HEK293 (cell line): ENCODE measurements at regions not wholly inside any gene's neighbourhood (a gene's known extent, or its start where the extent isn't known, plus 50 kb on each side); places are given as distances from the start of the nearest gene placed in this dataset.

ENCODE experiments used
- ZNF121 ChIP-seq: fragments of 450-650 bp; formaldehyde crosslinking; IDR thresholded peaks from 2 replicates; pipeline ENCODE4 v1.5.1; 2016; ENCODE audit warnings: missing biosample characterization, missing genetic modification characterization
- ZNF560 ChIP-seq: fragments of 450-650 bp; formaldehyde crosslinking; IDR thresholded peaks from 2 replicates; pipeline ENCODE4 v1.5.1; 2017; ENCODE audit warnings: missing biosample characterization, missing genetic modification characterization, borderline replicate concordance
- TF ChIP-seq, protein P1 (sequence below): fragments of 450-650 bp; formaldehyde crosslinking; IDR thresholded peaks from 2 replicates; pipeline ENCODE4 v1.5.1; 2016; ENCODE audit warnings: missing biosample characterization, missing genetic modification characterization, low read depth
- TF ChIP-seq, protein P2 (sequence below): fragments of 450-650 bp; formaldehyde crosslinking; IDR thresholded peaks from 2 replicates; pipeline ENCODE4 v1.5.1; 2016; ENCODE audit warnings: missing biosample characterization, missing genetic modification characterization
- TF ChIP-seq, protein P3 (sequence below): fragments of 450-650 bp; formaldehyde crosslinking; IDR thresholded peaks from 2 replicates; pipeline ENCODE4 v1.5.1; 2016; ENCODE audit warnings: missing biosample characterization, missing genetic modification characterization

DNA sequence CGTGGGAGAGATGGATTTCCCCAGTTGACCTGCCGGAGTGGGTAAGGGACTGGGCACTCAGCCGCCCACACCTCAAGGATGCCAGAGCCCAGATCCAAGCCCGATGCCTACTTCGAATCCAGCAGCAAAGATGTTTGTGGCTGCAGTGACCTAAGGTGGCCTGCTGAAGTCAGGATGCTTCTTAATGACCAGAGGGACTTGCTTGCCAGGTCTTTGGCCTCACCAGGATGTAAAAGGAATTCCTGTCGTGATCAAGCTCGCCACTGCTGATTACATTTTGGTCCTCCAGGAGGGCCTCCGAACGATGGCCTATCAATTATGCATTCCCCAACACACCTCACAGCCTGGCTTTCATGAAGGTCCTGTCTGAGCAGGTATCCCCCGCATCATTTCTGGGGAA, 349.5 kb upstream of the ZMIZ1 start:
- TF ChIP-seq, protein P1, sequence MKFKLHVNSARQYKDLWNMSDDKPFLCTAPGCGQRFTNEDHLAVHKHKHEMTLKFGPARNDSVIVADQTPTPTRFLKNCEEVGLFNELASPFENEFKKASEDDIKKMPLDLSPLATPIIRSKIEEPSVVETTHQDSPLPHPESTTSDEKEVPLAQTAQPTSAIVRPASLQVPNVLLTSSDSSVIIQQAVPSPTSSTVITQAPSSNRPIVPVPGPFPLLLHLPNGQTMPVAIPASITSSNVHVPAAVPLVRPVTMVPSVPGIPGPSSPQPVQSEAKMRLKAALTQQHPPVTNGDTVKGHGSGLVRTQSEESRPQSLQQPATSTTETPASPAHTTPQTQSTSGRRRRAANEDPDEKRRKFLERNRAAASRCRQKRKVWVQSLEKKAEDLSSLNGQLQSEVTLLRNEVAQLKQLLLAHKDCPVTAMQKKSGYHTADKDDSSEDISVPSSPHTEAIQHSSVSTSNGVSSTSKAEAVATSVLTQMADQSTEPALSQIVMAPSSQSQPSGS, result no peak
- TF ChIP-seq ZNF560 (tag by site-specific recombination), result no peak
- TF ChIP-seq, protein P2, sequence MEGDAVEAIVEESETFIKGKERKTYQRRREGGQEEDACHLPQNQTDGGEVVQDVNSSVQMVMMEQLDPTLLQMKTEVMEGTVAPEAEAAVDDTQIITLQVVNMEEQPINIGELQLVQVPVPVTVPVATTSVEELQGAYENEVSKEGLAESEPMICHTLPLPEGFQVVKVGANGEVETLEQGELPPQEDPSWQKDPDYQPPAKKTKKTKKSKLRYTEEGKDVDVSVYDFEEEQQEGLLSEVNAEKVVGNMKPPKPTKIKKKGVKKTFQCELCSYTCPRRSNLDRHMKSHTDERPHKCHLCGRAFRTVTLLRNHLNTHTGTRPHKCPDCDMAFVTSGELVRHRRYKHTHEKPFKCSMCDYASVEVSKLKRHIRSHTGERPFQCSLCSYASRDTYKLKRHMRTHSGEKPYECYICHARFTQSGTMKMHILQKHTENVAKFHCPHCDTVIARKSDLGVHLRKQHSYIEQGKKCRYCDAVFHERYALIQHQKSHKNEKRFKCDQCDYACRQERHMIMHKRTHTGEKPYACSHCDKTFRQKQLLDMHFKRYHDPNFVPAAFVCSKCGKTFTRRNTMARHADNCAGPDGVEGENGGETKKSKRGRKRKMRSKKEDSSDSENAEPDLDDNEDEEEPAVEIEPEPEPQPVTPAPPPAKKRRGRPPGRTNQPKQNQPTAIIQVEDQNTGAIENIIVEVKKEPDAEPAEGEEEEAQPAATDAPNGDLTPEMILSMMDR, result no peak
- TF ChIP-seq ZNF121, result no peak
- TF ChIP-seq, protein P3, sequence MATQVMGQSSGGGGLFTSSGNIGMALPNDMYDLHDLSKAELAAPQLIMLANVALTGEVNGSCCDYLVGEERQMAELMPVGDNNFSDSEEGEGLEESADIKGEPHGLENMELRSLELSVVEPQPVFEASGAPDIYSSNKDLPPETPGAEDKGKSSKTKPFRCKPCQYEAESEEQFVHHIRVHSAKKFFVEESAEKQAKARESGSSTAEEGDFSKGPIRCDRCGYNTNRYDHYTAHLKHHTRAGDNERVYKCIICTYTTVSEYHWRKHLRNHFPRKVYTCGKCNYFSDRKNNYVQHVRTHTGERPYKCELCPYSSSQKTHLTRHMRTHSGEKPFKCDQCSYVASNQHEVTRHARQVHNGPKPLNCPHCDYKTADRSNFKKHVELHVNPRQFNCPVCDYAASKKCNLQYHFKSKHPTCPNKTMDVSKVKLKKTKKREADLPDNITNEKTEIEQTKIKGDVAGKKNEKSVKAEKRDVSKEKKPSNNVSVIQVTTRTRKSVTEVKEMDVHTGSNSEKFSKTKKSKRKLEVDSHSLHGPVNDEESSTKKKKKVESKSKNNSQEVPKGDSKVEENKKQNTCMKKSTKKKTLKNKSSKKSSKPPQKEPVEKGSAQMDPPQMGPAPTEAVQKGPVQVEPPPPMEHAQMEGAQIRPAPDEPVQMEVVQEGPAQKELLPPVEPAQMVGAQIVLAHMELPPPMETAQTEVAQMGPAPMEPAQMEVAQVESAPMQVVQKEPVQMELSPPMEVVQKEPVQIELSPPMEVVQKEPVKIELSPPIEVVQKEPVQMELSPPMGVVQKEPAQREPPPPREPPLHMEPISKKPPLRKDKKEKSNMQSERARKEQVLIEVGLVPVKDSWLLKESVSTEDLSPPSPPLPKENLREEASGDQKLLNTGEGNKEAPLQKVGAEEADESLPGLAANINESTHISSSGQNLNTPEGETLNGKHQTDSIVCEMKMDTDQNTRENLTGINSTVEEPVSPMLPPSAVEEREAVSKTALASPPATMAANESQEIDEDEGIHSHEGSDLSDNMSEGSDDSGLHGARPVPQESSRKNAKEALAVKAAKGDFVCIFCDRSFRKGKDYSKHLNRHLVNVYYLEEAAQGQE, result no peak
